ENCODE measurements at regions not wholly inside any gene's neighbourhood (a gene's known extent, or its start where the extent isn't known, plus 50 kb on each side); places are given as distances from the start of the nearest gene placed in this dataset.

- intact Hi-C loops (cut with micrococcal nuclease): no loop called here
- H3K4me3 ChIP-seq (replicated peaks in 1 of 2; ENCODE audit: low read depth in 1 of 2, low read length in 2 of 2): no peak overlapping the region
- no peak overlapping the region for H3K27ac ChIP-seq (ENCODE audit: low read depth, low read length)
- H3K4me2 ChIP-seq (ENCODE audit: low read length): no peak overlapping the region
- RAD21 ChIA-PET (ENCODE audit: low non-redundant PET in 1 of 2, low total read pairs in 2 of 2, uncharacterized antibody in 2 of 2, unreplicated experiment in 2 of 2): no interaction called here
- no TSS peak for BruUV-seq (replicated peaks)
- H4K20me1 ChIP-seq (ENCODE audit: insufficient read depth): no peaks in the 10 kb centered on the region; the same call in 1 of the 2 replicates
- no peaks in the 10 kb centered on the region for H3K27me3 ChIP-seq (ENCODE audit: insufficient read depth, low read length)
- no peak overlapping the region for H2AFZ ChIP-seq (ENCODE audit: low read depth, low read length, poor library complexity, severe bottlenecking)
- no peaks in the 10 kb centered on the region for H3K9me3 ChIP-seq (ENCODE audit: control insufficient read depth in 1 of 2, insufficient read depth in 1 of 2, low read depth in 1 of 2, low read length in 2 of 2)
- H3K9me2 ChIP-seq (ENCODE audit: insufficient read depth): no peaks in the 10 kb centered on the region
- H3K4me1 ChIP-seq (ENCODE audit: control insufficient read depth in 1 of 2, insufficient read depth in 2 of 2, low read length in 2 of 2): no peaks in the 10 kb centered on the region
- ATAC-seq (no peak), DNase-seq (ENCODE audit: low read depth, low spot score) (no peak)
- POLR2A ChIA-PET: no interaction called here
- CTCF ChIA-PET: no interaction called here
- H3K79me2 ChIP-seq (ENCODE audit: insufficient read depth, low read length): no peaks in the 10 kb centered on the region
- no peak for TF ChIP-seq MAX (IDR thresholded peaks at IDR 0.05)
- TF ChIP-seq EGR1 (IDR thresholded peaks at IDR 0.05; ENCODE audit: low read depth): no peak
- no peak for TF ChIP-seq EZH2phosphoT487 (IDR thresholded peaks at IDR 0.05; ENCODE audit: borderline replicate concordance)
- TF ChIP-seq POLR2A (IDR thresholded peaks at IDR 0.05; ENCODE audit: borderline replicate concordance, extremely low read depth, insufficient read depth, insufficient read length): no peak
- no peak for TF ChIP-seq FOSL1 (IDR thresholded peaks at IDR 0.05; ENCODE audit: low read depth)
- no peak for TF ChIP-seq CEBPB (IDR thresholded peaks at IDR 0.05; ENCODE audit: low read depth)
- no peak for TF ChIP-seq POLR2AphosphoS5 (IDR thresholded peaks at IDR 0.05; ENCODE audit: low read depth, low read length)
- no peak for TF ChIP-seq ZBTB33 (IDR thresholded peaks at IDR 0.05; ENCODE audit: extremely low read depth, insufficient replicate concordance, low read length)
- no peak for TF ChIP-seq ZNF274 (IDR thresholded peaks at IDR 0.05; ENCODE audit: low read depth, low read length)
- TF ChIP-seq TCF7L2 (IDR thresholded peaks at IDR 0.05; ENCODE audit: borderline replicate concordance, extremely low read depth, insufficient read depth, insufficient read length): no peak
- no peak for TF ChIP-seq YY1 (IDR thresholded peaks at IDR 0.05; ENCODE audit: extremely low read depth, insufficient replicate concordance, low read depth, low read length)
- TF ChIP-seq ELF1 (IDR thresholded peaks at IDR 0.05; ENCODE audit: borderline replicate concordance, low read depth): no peak
- H3K9ac ChIP-seq (ENCODE audit: low read length): no peak overlapping the region
- H3K36me3 ChIP-seq (ENCODE audit: control insufficient read depth in 1 of 2, insufficient read depth in 2 of 2, low read length in 2 of 2): no peaks in the 10 kb centered on the region
Observed at GRCh38 chr14:39868949-39869348, 436.7 kb upstream of the FBXO33 start.
